OCI-LY7 (cell line): ENCODE measurements at regions not wholly inside any gene's neighbourhood (a gene's known extent, or its start where the extent isn't known, plus 50 kb on each side); places are given as distances from the start of the nearest gene placed in this dataset.

Experiments used
- BruUV-seq: library from RNA; stranded (reverse); fragments of 400-500 nt; replicated peaks from 2 replicates; lab custom pipeline; 2021; lab: Mats Ljungman, UMichigan
- CTCF ChIA-PET: fragments of 300-600 bp; sonication (Branson Sonifier 250); formaldehyde crosslinking; loops from one replicate; lab custom pipeline; 2022; ENCODE audit warnings: antibody characterized with exemption; ENCODE audit not compliant: unreplicated experiment; lab: Charles Lee
- POLR2A ChIA-PET: fragments of 300-600 bp; sonication (Branson Sonifier 250); formaldehyde crosslinking; loops from one replicate; lab custom pipeline; 2022; ENCODE audit warnings: antibody characterized with exemption; lab: Charles Lee
- DNase-seq: peaks from one replicate; pipeline ENCODE4 v3.0.0-alpha.2; 2015; ENCODE audit warnings: low spot score
- H2AFZ ChIP-seq: fragments of 200-600 bp; sonication (generic), shearing (Covaris generic); 2 replicates; pipeline ENCODE4 v1.6.1; 2014; ENCODE audit warnings: mild to moderate bottlenecking, antibody characterized with exemption, low read length, moderate library complexity
- H3K27ac ChIP-seq: fragments of 200-600 bp; sonication (generic); 2 replicates; pipeline ENCODE4 v1.5.1; 2014; ENCODE audit warnings: mixed run types, low read depth, mild to moderate bottlenecking, moderate library complexity, low read length, inconsistent platforms; ENCODE audit not compliant: poor library complexity, severe bottlenecking
- H3K36me3 ChIP-seq: fragments of 200-600 bp; sonication (generic); 2 replicates; pipeline ENCODE4 v1.6.1; 2014; ENCODE audit warnings: mild to moderate bottlenecking, antibody characterized with exemption, low read length, moderate library complexity, mixed read lengths; ENCODE audit not compliant: insufficient read depth
- H3K4me1 ChIP-seq: fragments of 200-600 bp; sonication (generic); 2 replicates; pipeline ENCODE4 v1.5.1; 2014; ENCODE audit warnings: mild to moderate bottlenecking, low read length; ENCODE audit not compliant: insufficient read depth, poor library complexity, severe bottlenecking
- H3K4me2 ChIP-seq: fragments of 200-600 bp; sonication (generic); 2 replicates; pipeline ENCODE4 v1.6.1; 2014; ENCODE audit warnings: mild to moderate bottlenecking, low read length
- H3K4me3 ChIP-seq: fragments of 200-600 bp; sonication (generic); 2 replicates; pipeline ENCODE4 v1.5.1; 2014; ENCODE audit warnings: mild to moderate bottlenecking, low read depth, low read length; ENCODE audit not compliant: poor library complexity, severe bottlenecking
- H3K79me2 ChIP-seq: fragments of 200-600 bp; sonication (generic); 2 replicates; pipeline ENCODE4 v1.6.1; 2016; ENCODE audit warnings: low read depth, mild to moderate bottlenecking, low read length, moderate library complexity, mixed read lengths; ENCODE audit not compliant: insufficient read depth
- H3K9me2 ChIP-seq: fragments of 200-600 bp; sonication (generic); 2 replicates; pipeline ENCODE4 v1.6.1; 2016; ENCODE audit warnings: mild to moderate bottlenecking, low read length, mixed read lengths; ENCODE audit not compliant: insufficient read depth
- H3K9me3 ChIP-seq: fragments of 200-600 bp; sonication (generic); 2 replicates; pipeline ENCODE4 v1.6.1; 2014; ENCODE audit warnings: mild to moderate bottlenecking, mixed run types, low read length, mixed read lengths
- H4K20me1 ChIP-seq: fragments of 200-600 bp; sonication (generic); 2 replicates; pipeline ENCODE4 v1.6.1; 2014; ENCODE audit warnings: mild to moderate bottlenecking, antibody characterized with exemption, low read length, moderate library complexity, mixed read lengths; ENCODE audit not compliant: insufficient read depth
- CTCF ChIP-seq: fragments of 200-600 bp; sonication (generic); conservative IDR thresholded peaks from 2 replicates; pipeline ENCODE4 v1.5.1; 2014; ENCODE audit warnings: mild to moderate bottlenecking, antibody characterized with exemption, low read length, moderate library complexity, mixed read lengths
- EZH2phosphoT487 ChIP-seq: fragments of 200-600 bp; sonication (generic); IDR thresholded peaks from 2 replicates; pipeline ENCODE4 v1.6.1; 2018; ENCODE audit warnings: low read depth, borderline replicate concordance, mild to moderate bottlenecking, mixed run types, antibody characterized with exemption, low read length, moderate library complexity, mixed read lengths
- intact Hi-C: fragments of 100-400 bp; cut with micrococcal nuclease; formaldehyde crosslinking; loops from one replicate; pipeline ENCODE4 v1.10.0; 2022; ENCODE audit not compliant: unreplicated experiment

DNA sequence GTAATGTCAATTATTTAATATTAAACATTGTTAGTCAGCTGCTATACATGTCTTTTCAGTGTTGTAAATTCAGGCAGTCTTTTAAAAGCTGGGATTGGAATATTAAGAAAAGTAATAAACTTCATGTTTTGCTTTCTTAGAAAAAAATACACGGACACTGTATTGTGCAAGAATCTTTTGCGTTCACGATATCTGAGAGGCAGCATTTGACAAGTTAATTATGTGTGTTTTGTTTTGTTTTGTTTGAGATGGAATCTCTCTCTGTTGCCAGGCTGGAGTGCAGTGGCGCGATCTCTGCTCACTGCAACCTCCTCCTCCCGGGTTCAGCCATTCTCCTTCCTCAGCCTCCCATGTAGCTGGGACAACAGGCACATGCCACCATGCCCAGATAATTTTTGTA is 1661.3 kb downstream of the HACE1 start:
- ChIA-PET CTCF (no interaction called here), POLR2A (no interaction called here)
- Histone ChIP-seq H4K20me1 (no peaks in the 10 kb centered on the region), H3K9me2 (no peaks in the 10 kb centered on the region), H3K4me3 (no peak overlapping the region), H3K36me3 (no peaks in the 10 kb centered on the region), H3K9me3 (no peaks in the 10 kb centered on the region), H3K4me1 (no peaks in the 10 kb centered on the region), H3K79me2 (no peaks in the 10 kb centered on the region), H3K4me2 (no peak overlapping the region), H3K27ac (no peak overlapping the region), H2AFZ (no peak overlapping the region)
- TF ChIP-seq CTCF (no peak), EZH2phosphoT487 (no peak)
- BruUV-seq = no TSS peak
- no peak for DNase-seq
- intact Hi-C loops = no loop called here

DNA sequence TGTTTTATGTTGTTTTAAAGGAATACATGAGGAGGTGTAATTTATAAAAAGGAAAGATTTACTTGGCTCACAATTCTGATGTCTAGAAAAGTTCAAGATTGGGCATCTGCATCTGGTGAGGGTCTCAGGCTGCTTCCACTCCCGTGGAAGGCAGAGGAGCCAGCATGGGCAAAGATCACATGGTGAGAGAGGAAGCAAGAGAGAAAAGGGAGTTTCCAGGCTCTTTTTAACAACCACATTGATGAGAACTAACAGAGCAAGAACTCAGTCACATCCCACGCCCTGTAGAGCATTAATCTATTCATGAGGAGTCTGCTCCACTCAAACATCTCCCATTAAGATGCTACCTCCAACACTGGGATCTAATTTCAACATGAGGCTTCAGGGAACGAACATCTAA is 1666.3 kb downstream of the HACE1 start:
- Histone ChIP-seq H3K4me3 (no peak overlapping the region), H3K4me2 (no peak overlapping the region), H3K36me3 (no peaks in the 10 kb centered on the region), H2AFZ (no peak overlapping the region), H3K27ac (no peak overlapping the region), H3K4me1 (no peaks in the 10 kb centered on the region), H3K9me3 (no peaks in the 10 kb centered on the region), H3K79me2 (no peaks in the 10 kb centered on the region), H3K9me2 (no peaks in the 10 kb centered on the region), H4K20me1 (no peaks in the 10 kb centered on the region)
- intact Hi-C loops = no loop called here
- ChIA-PET POLR2A (no interaction called here), CTCF (no interaction called here)
- no peak for TF ChIP-seq CTCF
- no peak for TF ChIP-seq EZH2phosphoT487
- no peak for DNase-seq
- no TSS peak for BruUV-seq

DNA sequence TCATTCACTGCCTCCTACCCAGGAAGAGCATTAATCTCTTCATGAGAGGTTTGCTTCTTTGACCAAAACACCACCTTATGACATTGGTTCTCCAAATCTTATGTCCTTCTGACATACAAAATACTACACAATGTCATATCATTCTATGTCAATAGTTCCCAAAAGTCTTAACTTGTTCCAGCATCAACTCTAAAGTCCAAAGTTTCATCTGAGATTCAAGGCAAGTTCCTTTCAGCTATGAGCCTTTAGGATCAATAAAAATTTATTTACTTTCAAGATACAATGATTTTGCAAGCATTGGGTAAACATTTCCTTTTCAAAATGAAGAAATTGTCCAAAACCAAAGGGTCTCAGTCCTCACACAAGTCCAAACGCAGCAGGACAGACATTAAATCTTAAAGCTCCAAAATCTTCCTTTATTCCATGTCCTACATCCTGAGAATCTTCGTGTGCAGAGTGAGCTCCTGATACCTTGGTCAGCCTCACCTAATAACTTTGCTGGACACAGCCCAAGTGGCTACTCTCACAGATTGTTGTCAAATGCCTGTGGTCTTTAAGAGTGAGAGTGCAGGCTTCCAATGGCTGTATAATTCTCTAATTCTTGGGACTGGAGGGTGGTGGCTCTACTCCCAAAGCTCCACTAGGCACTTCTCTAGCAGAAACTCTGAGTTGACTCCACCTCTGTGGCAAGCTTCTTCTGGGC is 1668.2 kb downstream of the HACE1 start:
- no peak for DNase-seq
- Histone ChIP-seq H3K36me3 (no peaks in the 10 kb centered on the region), H3K79me2 (no peaks in the 10 kb centered on the region), H3K4me3 (no peak overlapping the region), H3K4me1 (no peaks in the 10 kb centered on the region), H2AFZ (peak overlapping the region; percentile 50; the same call in 1 of the 2 replicates), H3K27ac (no peak overlapping the region), H4K20me1 (no peaks in the 10 kb centered on the region), H3K9me3 (no peaks in the 10 kb centered on the region), H3K4me2 (no peak overlapping the region), H3K9me2 (no peaks in the 10 kb centered on the region)
- ChIA-PET POLR2A (interaction anchor here (1.5 kb wide), 1 partner anchor 13 kb away, joined by 4 read pairs; no protein-coding TSS in a partner anchor), CTCF (no interaction called here)
- TF ChIP-seq CTCF (no peak), EZH2phosphoT487 (no peak)
- intact Hi-C loops = no loop called here
- no TSS peak for BruUV-seq
